Stimulated activated memory B cell treated with anti-CD40 and anti-IgM and Interleukin-4, amounts not matched to agents 10 μg/mL and 1 μg/mL and 100 μg/mL, for 72 hours (primary cell): ENCODE measurements at regions not wholly inside any gene's neighbourhood (a gene's known extent, or its start where the extent isn't known, plus 50 kb on each side); places are given as distances from the start of the nearest gene placed in this dataset.
A peak's percentile ranks its signal among the peaks of the same experiment; 100 is the strongest.

ENCODE experiments used
- ATAC-seq: fragments of 150-1000 bp; cut with Tn5 transposase; 2 replicates; pipeline ENCODE4 v1.10.0; 2021
- H3K27ac Mint-ChIP-seq: one replicate; pipeline ENCODE4 v1.8.0; 2022; ENCODE audit warnings: mild to moderate bottlenecking, mixed read lengths
- H3K27me3 Mint-ChIP-seq: one replicate; pipeline ENCODE4 v1.8.0; 2022; ENCODE audit warnings: mixed read lengths
- H3K36me3 Mint-ChIP-seq: one replicate; pipeline ENCODE4 v1.8.0; 2022; ENCODE audit warnings: mixed read lengths
- H3K4me1 Mint-ChIP-seq: one replicate; pipeline ENCODE4 v1.8.0; 2022; ENCODE audit warnings: mixed read lengths
- H3K4me3 Mint-ChIP-seq: one replicate; pipeline ENCODE4 v1.8.0; 2022; ENCODE audit warnings: mild to moderate bottlenecking, moderate library complexity, mixed read lengths
- H3K9me3 Mint-ChIP-seq: one replicate; pipeline ENCODE4 v1.8.0; 2022; ENCODE audit warnings: mixed read lengths

DNA sequence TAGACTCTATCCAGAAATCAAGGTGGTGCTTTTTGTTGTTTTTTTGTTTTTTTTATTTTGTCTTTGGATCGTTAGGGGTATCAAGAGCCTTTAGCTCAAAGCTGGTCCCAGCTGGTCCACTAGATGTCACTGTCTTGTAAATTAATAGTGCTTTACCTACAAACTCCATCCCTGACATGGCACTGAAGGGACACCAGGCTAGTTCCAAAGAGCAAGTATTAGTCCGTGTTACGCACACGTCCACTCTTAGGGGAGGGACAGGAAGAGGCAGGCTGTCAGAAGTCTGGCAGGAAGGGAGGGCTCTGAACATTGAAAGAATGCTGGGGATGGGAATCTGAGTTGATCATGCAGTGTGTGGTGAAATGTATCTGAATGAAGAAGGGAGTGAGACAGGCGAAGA is 85.9 kb upstream of the CCBE1 start:
- Mint-ChIP-seq H3K27ac (no peak overlapping the region), H3K9me3 (no peaks in the 10 kb centered on the region), H3K27me3 (peaks cover 13% of the 10 kb centered on the region), H3K4me1 (peaks cover 7% of the 10 kb centered on the region), H3K4me3 (no peak overlapping the region), H3K36me3 (no peaks in the 10 kb centered on the region)
- ATAC-seq = peak; percentile 73

DNA sequence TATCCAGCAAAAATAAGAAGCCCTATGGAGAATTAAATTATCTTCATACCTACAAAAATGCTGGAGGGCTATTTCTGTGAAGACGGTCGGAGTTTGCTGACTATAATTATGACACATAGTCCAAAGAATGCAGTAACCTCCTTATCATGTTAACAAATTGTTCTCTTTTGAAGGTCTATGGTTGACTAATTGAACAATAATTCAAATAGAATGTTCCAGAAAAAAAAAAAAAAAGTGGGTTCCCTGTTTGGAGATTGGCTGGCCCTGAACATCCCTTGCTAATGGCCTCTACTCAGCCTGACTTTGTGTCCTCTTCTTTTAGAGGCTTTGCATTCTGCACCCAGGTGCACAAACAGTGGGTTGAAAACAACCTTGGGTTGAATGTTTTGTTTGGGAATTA is 82.8 kb upstream of the CCBE1 start:
- Mint-ChIP-seq H3K9me3 (no peaks in the 10 kb centered on the region), H3K27ac (no peak overlapping the region), H3K4me3 (no peak overlapping the region), H3K36me3 (no peaks in the 10 kb centered on the region), H3K27me3 (peaks cover 13% of the 10 kb centered on the region), H3K4me1 (peaks cover 7% of the 10 kb centered on the region)
- ATAC-seq = no peak

DNA sequence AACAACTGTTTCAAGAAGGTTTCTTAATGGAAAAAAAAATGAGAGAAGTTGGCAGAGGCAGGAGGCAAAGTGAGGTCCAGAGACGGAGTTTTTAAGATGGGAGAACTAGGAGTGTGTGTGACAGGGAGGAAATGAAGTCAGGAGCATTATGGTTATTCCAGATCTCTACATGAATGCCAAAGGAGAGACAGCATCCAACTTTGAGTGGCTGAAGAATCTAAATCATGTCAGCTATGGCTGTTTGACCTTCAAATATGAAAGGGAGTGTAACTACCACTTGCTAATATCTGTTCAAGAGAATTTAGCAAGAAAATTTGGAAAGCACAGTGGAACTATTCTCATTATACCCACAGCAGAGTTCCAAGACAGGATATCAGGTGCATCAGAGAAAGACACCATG is 81.2 kb upstream of the CCBE1 start:
- no peak for ATAC-seq
- H3K27ac Mint-ChIP-seq = no peak overlapping the region
- peaks cover 7% of the 10 kb centered on the region for H3K4me1 Mint-ChIP-seq
- H3K27me3 Mint-ChIP-seq = peaks cover 18% of the 10 kb centered on the region
- H3K36me3 Mint-ChIP-seq = no peaks in the 10 kb centered on the region
- H3K4me3 Mint-ChIP-seq = no peak overlapping the region
- no peaks in the 10 kb centered on the region for H3K9me3 Mint-ChIP-seq

DNA sequence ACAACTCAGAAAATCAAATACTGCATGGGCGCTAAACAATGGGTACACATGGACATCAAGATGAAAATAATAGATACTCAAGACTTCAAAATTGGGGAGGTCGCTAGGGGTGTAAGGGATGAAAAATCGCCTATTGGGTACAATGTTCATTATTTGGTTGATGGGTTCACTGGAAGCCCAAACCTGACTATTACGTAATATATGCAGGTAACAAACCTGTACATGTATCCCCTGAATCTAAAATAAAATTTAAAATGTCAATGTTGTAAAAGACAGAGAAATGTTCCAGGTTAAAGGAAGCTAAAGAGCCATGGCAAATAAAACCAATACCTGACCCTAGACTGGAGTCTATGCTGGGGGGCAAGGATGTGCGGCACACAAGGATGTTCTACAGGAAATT is 80.4 kb upstream of the CCBE1 start:
- H3K27ac Mint-ChIP-seq = no peak overlapping the region
- peaks cover 18% of the 10 kb centered on the region for H3K27me3 Mint-ChIP-seq
- no peak for ATAC-seq
- no peaks in the 10 kb centered on the region for H3K36me3 Mint-ChIP-seq
- no peaks in the 10 kb centered on the region for H3K9me3 Mint-ChIP-seq
- no peak overlapping the region for H3K4me3 Mint-ChIP-seq
- no peaks in the 10 kb centered on the region for H3K4me1 Mint-ChIP-seq

DNA sequence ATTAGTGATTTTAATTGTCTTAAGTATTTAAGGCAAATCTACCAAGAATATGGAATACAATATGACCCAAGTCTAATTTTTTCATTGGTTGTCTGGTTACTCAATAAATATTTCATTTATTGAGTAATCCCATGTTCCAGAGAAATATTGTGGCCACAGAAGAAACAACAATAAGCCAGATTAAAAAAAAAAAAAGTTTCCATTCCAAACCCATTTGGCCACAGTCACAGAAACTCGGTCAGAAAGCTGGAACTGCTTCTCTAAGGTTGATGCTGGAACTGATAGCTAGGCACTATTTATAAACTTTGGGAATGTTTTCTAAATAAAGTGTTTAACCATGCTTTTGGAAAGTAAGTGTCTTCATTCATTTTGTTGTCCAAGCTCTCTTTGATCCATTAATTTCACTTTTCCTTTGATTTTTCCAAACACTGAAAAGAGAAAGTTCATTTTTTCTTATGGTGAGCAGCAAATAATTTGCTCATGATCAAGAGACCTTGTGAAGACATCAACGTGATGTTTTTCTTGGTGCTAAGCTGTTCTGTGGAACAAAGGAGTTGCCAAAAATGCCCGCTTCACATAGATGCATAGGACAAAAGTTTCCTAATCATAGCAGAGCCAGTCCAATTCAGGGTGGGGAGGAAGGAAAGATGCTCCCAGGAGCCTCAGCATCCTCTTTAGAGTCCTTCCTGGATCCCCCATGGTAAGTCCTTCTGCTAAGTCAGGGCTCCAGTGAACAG is 72.1 kb upstream of the CCBE1 start:
- H3K9me3 Mint-ChIP-seq = peaks cover 5% of the 10 kb centered on the region
- no peak overlapping the region for H3K27ac Mint-ChIP-seq
- ATAC-seq = no peak
- no peaks in the 10 kb centered on the region for H3K36me3 Mint-ChIP-seq
- H3K4me3 Mint-ChIP-seq = no peak overlapping the region
- no peaks in the 10 kb centered on the region for H3K4me1 Mint-ChIP-seq
- peaks cover 47% of the 10 kb centered on the region for H3K27me3 Mint-ChIP-seq

DNA sequence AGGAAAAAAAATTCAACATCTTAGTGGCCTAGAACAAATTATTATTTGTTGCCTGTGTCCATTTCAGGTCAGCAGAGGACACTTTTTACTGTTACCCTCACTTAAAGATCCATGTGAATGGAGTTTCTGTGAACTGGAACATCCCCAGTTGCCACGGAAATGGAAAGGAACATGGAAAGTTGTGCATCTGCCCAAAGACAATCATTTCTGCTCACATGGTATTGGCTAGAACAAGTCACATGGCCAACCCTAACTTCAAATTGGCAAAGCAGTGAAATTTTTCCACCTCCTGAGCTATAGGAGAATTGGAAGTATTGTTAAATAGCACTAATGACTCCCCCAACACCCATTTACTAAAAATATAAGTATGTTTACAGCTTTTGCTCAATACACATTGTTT is 71.2 kb upstream of the CCBE1 start:
- ATAC-seq = no peak
- no peak overlapping the region for H3K4me3 Mint-ChIP-seq
- H3K27ac Mint-ChIP-seq = no peak overlapping the region
- no peaks in the 10 kb centered on the region for H3K4me1 Mint-ChIP-seq
- peaks cover 41% of the 10 kb centered on the region for H3K27me3 Mint-ChIP-seq
- no peaks in the 10 kb centered on the region for H3K36me3 Mint-ChIP-seq
- peaks cover 5% of the 10 kb centered on the region for H3K9me3 Mint-ChIP-seq

DNA sequence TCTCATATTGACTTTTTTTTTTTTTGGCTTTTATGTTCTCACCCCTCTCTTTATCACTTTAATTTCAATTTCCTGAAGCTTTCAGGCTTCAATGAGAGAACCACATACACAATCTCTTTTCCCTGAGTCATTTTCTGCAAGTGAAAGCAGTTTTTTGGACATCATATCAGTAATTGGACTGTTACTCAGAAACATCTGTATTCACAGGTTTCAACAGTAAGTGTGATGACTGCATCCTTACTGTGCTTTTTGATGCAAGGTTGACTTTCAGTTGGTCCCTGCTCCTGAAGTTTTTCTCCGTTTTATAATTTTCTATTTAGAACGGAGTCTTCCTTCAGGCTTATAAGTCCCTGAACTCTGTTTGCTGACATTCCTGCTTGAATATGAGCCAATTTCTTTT is 70.5 kb upstream of the CCBE1 start:
- Mint-ChIP-seq H3K27me3 (peaks cover 41% of the 10 kb centered on the region), H3K36me3 (no peaks in the 10 kb centered on the region), H3K9me3 (peaks cover 5% of the 10 kb centered on the region), H3K4me1 (no peaks in the 10 kb centered on the region), H3K4me3 (no peak overlapping the region), H3K27ac (no peak overlapping the region)
- no peak for ATAC-seq

DNA sequence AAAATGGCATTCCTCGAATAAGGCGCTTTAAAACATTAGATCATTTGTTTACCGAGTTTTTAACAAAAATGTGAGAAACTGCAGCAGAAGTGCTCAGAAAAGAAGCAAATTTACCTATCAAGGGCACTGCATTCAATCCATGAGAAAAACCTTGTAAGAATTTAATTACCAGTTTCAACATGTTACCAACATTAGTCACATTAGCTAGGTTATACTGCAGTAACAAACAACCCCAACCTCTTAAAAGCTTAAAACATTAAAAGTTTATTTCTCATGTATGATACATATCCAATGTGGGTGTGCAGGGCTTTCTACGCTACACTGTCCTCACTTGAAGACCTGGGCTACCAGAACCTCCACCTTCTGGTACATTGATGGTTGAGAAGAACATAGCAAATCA is 68.1 kb upstream of the CCBE1 start:
- no peaks in the 10 kb centered on the region for H3K36me3 Mint-ChIP-seq
- no peaks in the 10 kb centered on the region for H3K4me1 Mint-ChIP-seq
- H3K9me3 Mint-ChIP-seq = peaks cover 5% of the 10 kb centered on the region
- ATAC-seq = no peak
- no peak overlapping the region for H3K27ac Mint-ChIP-seq
- H3K4me3 Mint-ChIP-seq = no peak overlapping the region
- peaks cover 29% of the 10 kb centered on the region for H3K27me3 Mint-ChIP-seq

DNA sequence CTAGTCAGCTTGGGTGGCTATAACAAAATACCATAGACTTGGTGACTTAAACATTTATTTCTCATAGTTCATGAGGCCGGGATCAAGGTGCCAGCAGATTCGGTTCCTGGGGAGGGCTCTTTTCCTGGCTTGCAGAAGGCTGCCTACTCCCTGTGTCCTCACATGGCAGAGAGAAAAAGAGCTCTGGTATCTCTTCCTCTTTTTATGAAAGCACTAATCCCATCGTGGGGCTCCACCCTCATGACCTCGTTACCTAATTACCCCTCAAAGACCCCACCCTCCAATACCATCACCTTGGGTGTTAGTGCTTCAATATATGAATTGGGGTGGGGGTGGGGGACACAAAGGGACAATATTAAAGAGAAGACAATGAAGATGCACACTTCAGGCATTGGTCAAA is 67.1 kb upstream of the CCBE1 start:
- ATAC-seq = no peak
- Mint-ChIP-seq H3K4me3 (no peak overlapping the region), H3K9me3 (peaks cover 5% of the 10 kb centered on the region), H3K27ac (no peak overlapping the region), H3K36me3 (no peaks in the 10 kb centered on the region), H3K4me1 (no peaks in the 10 kb centered on the region), H3K27me3 (peaks cover 18% of the 10 kb centered on the region)

DNA sequence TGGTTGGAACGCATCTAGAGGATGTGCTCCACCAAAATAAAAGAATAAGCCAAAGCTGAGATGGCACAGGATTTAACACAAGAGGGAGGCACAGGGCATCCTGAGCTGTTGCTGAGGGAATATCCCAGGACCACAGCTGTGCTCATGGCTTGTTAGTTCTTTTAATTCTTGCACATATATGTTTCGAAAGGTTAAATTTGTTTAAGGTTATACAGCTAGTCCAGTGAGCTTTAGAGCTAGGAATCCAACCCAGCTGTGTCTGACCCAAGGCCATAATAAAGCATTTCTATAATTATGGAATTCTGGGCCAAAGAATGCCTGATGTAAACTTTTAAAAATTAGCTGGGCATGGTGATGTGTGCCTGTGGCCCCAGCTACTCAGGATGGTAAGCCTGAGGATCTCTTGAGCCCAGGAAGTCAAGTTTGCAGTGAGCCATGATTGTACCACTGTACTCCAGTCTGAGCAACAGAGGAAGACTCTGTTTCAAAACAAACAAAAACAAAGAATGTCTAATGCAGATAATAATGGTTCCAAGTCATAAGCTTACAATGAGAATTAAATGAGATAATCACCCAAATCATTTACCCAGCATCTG is 66.4 kb upstream of the CCBE1 start:
- H3K36me3 Mint-ChIP-seq = no peaks in the 10 kb centered on the region
- no peak overlapping the region for H3K27ac Mint-ChIP-seq
- ATAC-seq = no peak
- H3K9me3 Mint-ChIP-seq = peaks cover 5% of the 10 kb centered on the region
- H3K27me3 Mint-ChIP-seq = peaks cover 18% of the 10 kb centered on the region
- no peaks in the 10 kb centered on the region for H3K4me1 Mint-ChIP-seq
- H3K4me3 Mint-ChIP-seq = no peak overlapping the region

DNA sequence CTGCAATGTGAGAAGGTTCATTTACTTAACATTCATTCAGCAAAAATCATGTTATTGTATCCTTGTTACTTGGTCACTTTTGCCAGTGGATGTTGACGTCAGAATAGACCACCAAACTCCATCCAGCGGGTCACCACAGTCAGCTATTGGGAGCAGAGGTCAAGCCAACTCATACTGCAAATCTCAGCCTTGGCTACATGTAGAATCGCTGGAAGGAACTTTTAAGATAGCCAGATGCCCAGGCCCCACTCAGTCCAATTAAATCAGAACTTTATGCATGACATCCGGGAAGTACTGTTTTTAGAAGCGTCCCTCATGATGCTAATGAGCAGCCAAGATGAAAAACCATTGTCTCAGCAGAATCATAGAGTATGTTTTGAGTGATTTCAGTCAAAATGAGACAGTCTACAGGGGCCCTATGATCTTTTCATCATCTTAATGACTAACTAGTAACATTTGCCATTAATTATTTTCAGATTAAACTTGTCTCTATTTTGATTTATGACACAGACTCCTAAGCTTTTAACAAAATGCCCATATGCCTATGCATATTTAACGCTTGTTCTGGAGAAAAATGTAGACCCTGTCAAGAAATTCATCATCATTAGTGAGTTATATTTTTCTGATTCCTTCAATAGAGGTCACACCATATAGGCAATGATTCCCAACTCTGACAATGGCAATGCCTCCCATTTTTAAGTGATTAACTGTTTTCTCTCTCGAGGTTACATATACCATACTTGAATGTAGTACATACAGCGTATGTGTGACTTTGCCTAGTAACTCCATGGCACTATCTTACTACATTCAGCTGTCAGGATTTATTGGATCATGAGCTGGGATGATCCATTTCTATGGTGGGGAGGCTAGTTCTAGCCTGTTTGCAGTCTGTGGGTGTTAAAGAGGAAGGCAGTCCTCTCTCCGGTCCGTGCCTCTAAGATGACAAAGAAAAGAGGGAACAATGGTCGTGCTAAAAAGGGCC is 63.7 kb upstream of the CCBE1 start:
- ATAC-seq = no peak
- peaks cover 18% of the 10 kb centered on the region for H3K27me3 Mint-ChIP-seq
- H3K9me3 Mint-ChIP-seq = no peaks in the 10 kb centered on the region
- no peaks in the 10 kb centered on the region for H3K4me1 Mint-ChIP-seq
- no peak overlapping the region for H3K4me3 Mint-ChIP-seq
- no peaks in the 10 kb centered on the region for H3K36me3 Mint-ChIP-seq
- H3K27ac Mint-ChIP-seq = no peak overlapping the region

DNA sequence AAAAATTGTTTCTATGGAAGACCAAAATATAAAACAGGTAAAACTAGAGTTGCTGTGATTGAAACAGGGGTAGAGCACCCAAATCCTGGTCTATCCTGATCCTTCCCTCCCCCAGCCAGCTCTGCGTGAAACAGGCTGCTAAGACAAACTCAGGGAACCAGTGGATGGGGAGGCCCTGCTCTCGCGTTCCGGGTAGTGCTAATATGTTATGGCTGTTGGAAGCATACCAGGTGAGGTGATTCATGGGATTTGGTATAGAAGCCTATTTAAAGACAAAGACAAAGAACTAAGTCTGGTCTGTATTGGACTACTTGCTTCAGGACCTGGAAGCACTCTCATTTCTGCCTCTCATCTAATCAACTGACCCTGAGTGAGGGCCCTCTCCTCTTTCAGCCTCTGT is 63.0 kb upstream of the CCBE1 start:
- no peak for ATAC-seq
- Mint-ChIP-seq H3K27ac (no peak overlapping the region), H3K36me3 (no peaks in the 10 kb centered on the region), H3K4me3 (no peak overlapping the region), H3K27me3 (peaks cover 18% of the 10 kb centered on the region), H3K4me1 (no peaks in the 10 kb centered on the region), H3K9me3 (no peaks in the 10 kb centered on the region)

DNA sequence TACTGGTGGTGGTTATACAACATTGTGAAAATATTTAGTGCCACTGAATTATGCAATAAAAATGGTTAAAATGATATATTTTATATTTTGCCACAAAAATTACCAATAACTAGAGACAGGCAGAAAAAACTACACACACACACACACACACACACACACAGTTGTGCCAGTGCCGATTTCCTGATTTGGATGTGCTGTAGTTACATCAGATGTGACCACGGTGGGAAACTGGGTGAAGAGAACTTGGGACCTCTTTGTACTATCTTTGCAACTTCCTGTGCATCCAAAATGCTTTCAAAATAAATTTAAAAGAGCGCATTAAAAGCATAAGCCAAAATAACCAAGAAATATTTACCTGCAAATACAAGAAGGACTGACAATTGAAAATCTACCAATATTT is 61.6 kb upstream of the CCBE1 start:
- Mint-ChIP-seq H3K9me3 (no peaks in the 10 kb centered on the region), H3K36me3 (no peaks in the 10 kb centered on the region), H3K27ac (no peak overlapping the region), H3K4me1 (no peaks in the 10 kb centered on the region), H3K27me3 (peaks cover 18% of the 10 kb centered on the region), H3K4me3 (no peak overlapping the region)
- ATAC-seq = no peak

DNA sequence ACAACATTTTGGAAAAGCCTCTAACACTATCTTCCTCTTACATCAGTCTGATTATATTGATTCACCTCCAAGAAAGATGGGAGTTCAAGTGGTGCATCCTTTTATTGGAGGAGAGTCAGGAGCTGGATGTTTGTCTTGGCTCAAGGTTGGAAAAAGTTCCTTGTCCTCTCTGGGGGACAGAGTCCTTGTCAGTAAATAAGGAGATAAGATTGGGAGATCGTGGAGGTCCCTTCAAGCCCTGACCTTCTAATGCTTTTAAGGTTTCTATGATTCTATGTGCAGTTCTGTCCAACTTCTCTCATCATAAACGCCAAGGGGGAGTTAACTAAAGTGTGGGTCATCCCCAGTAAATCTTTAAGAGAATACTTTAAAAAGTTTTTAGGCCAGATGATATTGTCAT is 60.9 kb upstream of the CCBE1 start:
- no peak overlapping the region for H3K4me3 Mint-ChIP-seq
- H3K36me3 Mint-ChIP-seq = no peaks in the 10 kb centered on the region
- no peaks in the 10 kb centered on the region for H3K4me1 Mint-ChIP-seq
- H3K27me3 Mint-ChIP-seq = peaks cover 16% of the 10 kb centered on the region
- no peak overlapping the region for H3K27ac Mint-ChIP-seq
- no peaks in the 10 kb centered on the region for H3K9me3 Mint-ChIP-seq
- ATAC-seq = no peak

DNA sequence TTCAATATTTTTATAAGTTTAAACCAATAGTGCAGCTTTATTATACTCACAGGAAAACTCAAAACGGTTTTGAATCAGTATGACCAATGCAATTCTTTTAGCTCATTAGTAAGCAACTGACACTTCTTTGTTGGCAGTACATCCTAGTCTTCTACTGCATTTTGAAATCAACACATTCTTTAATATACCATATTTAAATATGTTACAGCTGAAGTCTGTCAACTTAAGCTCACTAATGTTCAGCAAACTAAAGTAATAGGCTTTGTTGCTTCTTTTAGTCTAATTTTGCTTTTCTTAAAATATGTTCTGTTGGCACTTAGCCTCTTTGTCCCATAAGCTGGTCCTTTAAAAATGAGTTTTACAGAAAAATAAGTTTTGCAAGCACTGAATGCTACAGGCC is 55.4 kb upstream of the CCBE1 start:
- H3K4me3 Mint-ChIP-seq = no peak overlapping the region
- no peaks in the 10 kb centered on the region for H3K36me3 Mint-ChIP-seq
- H3K27ac Mint-ChIP-seq = no peak overlapping the region
- H3K4me1 Mint-ChIP-seq = no peaks in the 10 kb centered on the region
- no peak for ATAC-seq
- no peaks in the 10 kb centered on the region for H3K9me3 Mint-ChIP-seq
- H3K27me3 Mint-ChIP-seq = peaks cover 4% of the 10 kb centered on the region
